ES-I3 (cell line): ENCODE measurements at regions not wholly inside any gene's neighbourhood (a gene's known extent, or its start where the extent isn't known, plus 50 kb on each side); places are given as distances from the start of the nearest gene placed in this dataset.

Experiments used
- H3K36me3 ChIP-seq: 2 replicates; pipeline ENCODE4 v1.6.1; 2013; ENCODE audit warnings: mild to moderate bottlenecking, low read length, control low read depth, moderate library complexity; ENCODE audit not compliant: insufficient read depth
- H3K4me1 ChIP-seq: 2 replicates; pipeline ENCODE4 v1.6.1; 2013; ENCODE audit warnings: mild to moderate bottlenecking, control low read depth, low read length; ENCODE audit not compliant: insufficient read depth
- H3K9ac ChIP-seq: 2 replicates; pipeline ENCODE4 v1.6.1; 2013; ENCODE audit warnings: low read depth, mild to moderate bottlenecking, low read length, moderate library complexity
- H3K9me3 ChIP-seq: 2 replicates; pipeline ENCODE4 v1.6.1; 2013; ENCODE audit warnings: mild to moderate bottlenecking, low read length, moderate library complexity; ENCODE audit not compliant: control insufficient read depth, insufficient read depth

DNA sequence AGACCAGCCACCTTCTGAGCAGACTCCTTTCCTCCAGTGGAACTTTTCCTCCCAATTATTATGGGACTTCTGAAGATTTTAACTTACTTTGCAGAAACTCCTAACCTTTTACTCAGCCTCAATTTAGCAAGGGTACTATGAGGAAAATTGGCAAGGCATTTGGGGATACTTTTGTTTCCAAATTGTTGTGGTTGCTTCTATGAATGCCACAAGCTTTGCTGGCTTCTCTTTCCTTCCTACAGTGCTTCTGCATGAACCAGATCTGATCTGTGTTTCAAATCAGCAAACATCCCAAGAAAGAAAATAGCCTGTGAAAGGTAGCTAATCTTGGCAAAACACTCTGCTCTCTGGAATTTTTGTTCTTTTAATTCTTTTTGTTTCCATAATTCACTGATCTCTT is 57.3 kb upstream of the TAF11L2 start:
- Histone ChIP-seq H3K9me3 (no peaks in the 10 kb centered on the region), H3K9ac (no peak overlapping the region), H3K4me1 (peaks cover 4% of the 10 kb centered on the region; the same call in 1 of the 2 replicates), H3K36me3 (no peaks in the 10 kb centered on the region)

- Histone ChIP-seq H3K4me1 (peaks cover 4% of the 10 kb centered on the region; the same call in 1 of the 2 replicates), H3K36me3 (no peaks in the 10 kb centered on the region), H3K9me3 (no peaks in the 10 kb centered on the region), H3K9ac (no peak overlapping the region)
Observed at GRCh38 chr5:17441351-17441750, 56.7 kb upstream of the TAF11L2 start.

- Histone ChIP-seq H3K4me1 (peaks cover 4% of the 10 kb centered on the region; the same call in 1 of the 2 replicates), H3K9me3 (no peaks in the 10 kb centered on the region), H3K9ac (no peak overlapping the region), H3K36me3 (no peaks in the 10 kb centered on the region)
Observed at GRCh38 chr5:17443333-17444130, 54.5 kb upstream of the TAF11L2 start.

- H3K9me3 ChIP-seq = no peaks in the 10 kb centered on the region
- H3K4me1 ChIP-seq = peaks cover 4% of the 10 kb centered on the region; the same call in 1 of the 2 replicates
Observed at GRCh38 chr5:17444496-17444895, 53.5 kb upstream of the TAF11L2 start.

DNA sequence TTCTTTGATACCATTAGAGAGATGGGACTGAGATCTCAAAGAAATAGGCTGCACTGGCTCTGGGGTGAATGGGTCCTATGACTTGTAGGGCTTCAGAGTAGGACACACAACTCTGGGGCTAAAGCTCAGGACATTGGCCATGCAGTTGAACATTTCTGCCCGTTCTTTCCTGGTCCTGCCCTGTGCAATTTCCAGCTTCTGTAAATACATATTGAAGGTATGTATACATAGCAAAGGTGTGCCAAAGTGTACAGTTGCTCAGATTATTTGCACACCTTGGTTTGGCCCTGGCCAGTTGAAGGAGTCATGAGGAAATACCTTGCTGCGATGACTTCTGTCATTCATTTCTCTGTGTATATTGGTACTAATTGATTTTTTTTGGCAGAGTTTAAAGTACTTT is 52.8 kb upstream of the TAF11L2 start:
- Histone ChIP-seq H3K9ac (no peak overlapping the region), H3K9me3 (no peaks in the 10 kb centered on the region), H3K4me1 (peaks cover 4% of the 10 kb centered on the region; the same call in 1 of the 2 replicates), H3K36me3 (no peaks in the 10 kb centered on the region)

More at GRCh38 chr5:17444496-17444895, 53.5 kb upstream of the TAF11L2 start:
- H3K36me3 ChIP-seq = no peaks in the 10 kb centered on the region
- H3K9ac ChIP-seq = no peak overlapping the region
